ENCODE measurements at regions not wholly inside any gene's neighbourhood (a gene's known extent, or its start where the extent isn't known, plus 50 kb on each side); places are given as distances from the start of the nearest gene placed in this dataset.

- no peak for DNase-seq
Measured at GRCh38 chr11:134637091-134638015, 225.3 kb upstream of the B3GAT1 start.

- no peak for DNase-seq
Measured at GRCh38 chr11:134636071-134636470, 224.0 kb upstream of the B3GAT1 start.

GRCh38 chr11:134634897-134635831 lies 223.1 kb upstream of the B3GAT1 start:
- DNase-seq = no peak

GRCh38 chr11:134633276-134633675 lies 221.2 kb upstream of the B3GAT1 start:
- no peak for DNase-seq

GRCh38 chr11:134632347-134633119 lies 220.5 kb upstream of the B3GAT1 start:
- DNase-seq = no peak

- DNase-seq = no peak
Measured at GRCh38 chr11:134630861-134631260, 218.8 kb upstream of the B3GAT1 start.

- no peak for DNase-seq
Measured at GRCh38 chr11:134628426-134628825, 216.4 kb upstream of the B3GAT1 start.

- no peak for DNase-seq
Measured at GRCh38 chr11:134626032-134626431, 214.0 kb upstream of the B3GAT1 start.

- DNase-seq = no peak
Measured at GRCh38 chr11:134625631-134626030, 213.6 kb upstream of the B3GAT1 start.

- no peak for DNase-seq
Measured at GRCh38 chr11:134625151-134625550, 213.1 kb upstream of the B3GAT1 start.

- no peak for DNase-seq
Measured at GRCh38 chr11:134624166-134624920, 212.3 kb upstream of the B3GAT1 start.

GRCh38 chr11:134623711-134624110 lies 211.7 kb upstream of the B3GAT1 start:
- DNase-seq = no peak

GRCh38 chr11:134622458-134622857 lies 210.4 kb upstream of the B3GAT1 start:
- no peak for DNase-seq

- DNase-seq = no peak
Measured at GRCh38 chr11:134617360-134617759, 205.3 kb upstream of the B3GAT1 start.

- DNase-seq = no peak
Measured at GRCh38 chr11:134616038-134616437, 204.0 kb upstream of the B3GAT1 start.

GRCh38 chr11:134615041-134615615 lies 203.1 kb upstream of the B3GAT1 start:
- no peak for DNase-seq

- no peak for DNase-seq
Measured at GRCh38 chr11:134614141-134614540, 202.1 kb upstream of the B3GAT1 start.

- no peak for DNase-seq
Measured at GRCh38 chr11:134613646-134614045, 201.6 kb upstream of the B3GAT1 start.

- DNase-seq = no peak
Measured at GRCh38 chr11:134612140-134613030, 200.3 kb upstream of the B3GAT1 start.

GRCh38 chr11:134611537-134611936 lies 199.5 kb upstream of the B3GAT1 start:
- no peak for DNase-seq

Measured in NCI-H146 (cell line).